Kidney epithelial cell (primary cell): ENCODE measurements at regions not wholly inside any gene's neighbourhood (a gene's known extent, or its start where the extent isn't known, plus 50 kb on each side); places are given as distances from the start of the nearest gene placed in this dataset.

Experiments used
- DNase-seq: peaks from one replicate; pipeline ENCODE4 v3.0.0-alpha.2; 2010; ENCODE audit warnings: low read depth
- H3K27me3 ChIP-seq: 2 replicates; pipeline ENCODE4 v1.6.0; 2011; ENCODE audit warnings: low read length; ENCODE audit not compliant: control insufficient read depth, insufficient read depth
- H3K36me3 ChIP-seq: 2 replicates; pipeline ENCODE4 v1.5.1; 2011; ENCODE audit warnings: low read length; ENCODE audit not compliant: control insufficient read depth, insufficient read depth
- H3K4me3 ChIP-seq: 2 replicates; pipeline ENCODE4 v1.5.1; 2011; ENCODE audit warnings: low read depth, mild to moderate bottlenecking, control low read depth, low read length
- CTCF ChIP-seq: IDR thresholded peaks from 2 replicates; pipeline ENCODE4 v1.5.1; 2011; ENCODE audit warnings: mild to moderate bottlenecking, moderate library complexity, low read length, control low read depth, inconsistent platforms; ENCODE audit not compliant: insufficient read depth, poor library complexity, severe bottlenecking

GRCh38 chr3:116916836-116917235 is 207.3 kb downstream of the TUSC7 start:
- Histone ChIP-seq H3K27me3 (no peaks in the 10 kb centered on the region), H3K36me3 (no peaks in the 10 kb centered on the region), H3K4me3 (no peak overlapping the region)
- no peak for TF ChIP-seq CTCF
- no peak for DNase-seq

GRCh38 chr3:116920826-116921610 is 211.4 kb downstream of the TUSC7 start:
- TF ChIP-seq CTCF = no peak
- Histone ChIP-seq H3K36me3 (no peaks in the 10 kb centered on the region), H3K4me3 (no peak overlapping the region), H3K27me3 (no peaks in the 10 kb centered on the region)
- DNase-seq = no peak

GRCh38 chr3:116927918-116928317 is 218.3 kb downstream of the TUSC7 start:
- Histone ChIP-seq H3K4me3 (no peak overlapping the region), H3K27me3 (no peaks in the 10 kb centered on the region), H3K36me3 (no peaks in the 10 kb centered on the region)
- no peak for TF ChIP-seq CTCF
- no peak for DNase-seq

GRCh38 chr3:116929505-116930222 is 220.1 kb downstream of the TUSC7 start:
- Histone ChIP-seq H3K4me3 (no peak overlapping the region), H3K36me3 (no peaks in the 10 kb centered on the region), H3K27me3 (no peaks in the 10 kb centered on the region)
- DNase-seq = no peak
- no peak for TF ChIP-seq CTCF

GRCh38 chr3:116930786-116931185 is 221.2 kb downstream of the TUSC7 start:
- Histone ChIP-seq H3K4me3 (no peak overlapping the region), H3K27me3 (no peaks in the 10 kb centered on the region), H3K36me3 (no peaks in the 10 kb centered on the region)
- no peak for TF ChIP-seq CTCF
- no peak for DNase-seq
